Thymus (tissue), 11 donors: ENCODE measurements at regions not wholly inside any gene's neighbourhood (a gene's known extent, or its start where the extent isn't known, plus 50 kb on each side); places are given as distances from the start of the nearest gene placed in this dataset.

Experiments
- DNase-seq, 9 donors: peaks; one replicate each; pipeline ENCODE4 v3.0.0-alpha.2; 2013; ENCODE audit warnings: low spot score in 9 of 9, low read depth in 6 of 9, missing footprints in 1 of 9
- H3K27ac ChIP-seq, 2 donors: one replicate each; pipeline ENCODE4 v1.5.1; 2013; ENCODE audit warnings: control low read depth in 1 of 2, low read depth in 1 of 2, low read length in 1 of 2, mild to moderate bottlenecking in 1 of 2, moderate library complexity in 1 of 2
- H3K27me3 ChIP-seq, 2 donors: one replicate each; pipeline ENCODE4 v1.5.1; 2013; ENCODE audit warnings: low read length in 1 of 2; ENCODE audit not compliant: control insufficient read depth in 2 of 2, insufficient read depth in 1 of 2
- H3K36me3 ChIP-seq, 2 donors: one replicate each; pipeline ENCODE4 v1.5.1; 2013; ENCODE audit warnings: low read length in 1 of 2, mild to moderate bottlenecking in 1 of 2, moderate library complexity in 1 of 2; ENCODE audit not compliant: control insufficient read depth in 2 of 2, insufficient read depth in 2 of 2
- H3K4me1 ChIP-seq, 2 donors: one replicate each; pipeline ENCODE4 v1.5.1; 2013; ENCODE audit warnings: low read length in 2 of 2; ENCODE audit not compliant: control insufficient read depth in 2 of 2, insufficient read depth in 2 of 2
- H3K4me3 ChIP-seq, 2 donors: one replicate each; pipeline ENCODE4 v1.5.1; 2013; ENCODE audit warnings: low read length in 2 of 2, control low read depth in 1 of 2, mild to moderate bottlenecking in 1 of 2
- H3K9me3 ChIP-seq, 2 donors: one replicate each; pipeline ENCODE4 v1.5.1; 2013; ENCODE audit warnings: low read length in 1 of 2, mild to moderate bottlenecking in 1 of 2; ENCODE audit not compliant: control insufficient read depth in 2 of 2, insufficient read depth in 1 of 2
- WGBS: extraction: QIAGEN DNeasy Blood & Tissue Kit; methylation state at CpG from one replicate; pipeline ENCODE4 v1.1.7; 2013; 5-methylcytosine and 5-hydroxymethylcytosine counted together
- donor health status: healthy.

GRCh38 chr16:88282564-88283395 lies 100.0 kb upstream of the ZNF469 start:
- H3K4me1 ChIP-seq: no peaks in the 10 kb centered on the region
- H3K9me3 ChIP-seq: peaks cover 6 to 87% of the 10 kb centered on the region in 2 donors
- WGBS: 83% methylated on average over 21 of the region's 21 CpGs
- no peak for DNase-seq
- no peaks in the 10 kb centered on the region for H3K36me3 ChIP-seq
- no peak overlapping the region for H3K4me3 ChIP-seq
- H3K27me3 ChIP-seq: no peaks in the 10 kb centered on the region
- H3K27ac ChIP-seq: no peak overlapping the region

GRCh38 chr16:88283596-88283995 lies 99.2 kb upstream of the ZNF469 start:
- Histone ChIP-seq H3K27ac (no peak overlapping the region), H3K9me3 (peaks cover 6 to 84% of the 10 kb centered on the region in 2 donors), H3K27me3 (no peaks in the 10 kb centered on the region), H3K4me1 (no peaks in the 10 kb centered on the region), H3K36me3 (no peaks in the 10 kb centered on the region), H3K4me3 (no peak overlapping the region)
- WGBS: 90% methylated on average over 13 of the region's 13 CpGs
- no peak for DNase-seq

DNA sequence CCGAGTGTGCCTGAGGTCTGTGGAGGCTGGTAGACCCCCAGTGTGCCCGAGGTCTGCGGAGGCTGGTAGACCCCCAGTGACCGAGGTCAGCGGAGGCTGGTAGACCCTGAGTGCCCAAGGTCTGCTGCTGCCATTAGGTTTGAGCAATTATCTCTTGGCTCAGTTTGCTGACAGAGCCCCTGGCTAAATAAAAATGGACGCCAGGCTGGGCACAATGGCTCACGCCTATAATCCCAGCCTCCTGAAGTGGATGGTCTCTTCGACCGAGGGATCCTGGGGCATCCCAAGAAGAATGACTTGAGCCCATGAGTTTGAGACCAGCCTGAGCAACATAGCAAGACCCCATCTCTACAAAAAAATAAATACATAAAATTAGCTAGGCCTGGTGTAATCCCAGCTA lies 98.7 kb upstream of the ZNF469 start:
- Histone ChIP-seq H3K36me3 (no peaks in the 10 kb centered on the region), H3K9me3 (peaks cover 6 to 79% of the 10 kb centered on the region in 2 donors), H3K4me1 (no peaks in the 10 kb centered on the region), H3K27ac (no peak overlapping the region), H3K4me3 (no peak overlapping the region), H3K27me3 (no peaks in the 10 kb centered on the region)
- WGBS: 88% methylated on average over 9 of the region's 9 CpGs
- no peak for DNase-seq

DNA sequence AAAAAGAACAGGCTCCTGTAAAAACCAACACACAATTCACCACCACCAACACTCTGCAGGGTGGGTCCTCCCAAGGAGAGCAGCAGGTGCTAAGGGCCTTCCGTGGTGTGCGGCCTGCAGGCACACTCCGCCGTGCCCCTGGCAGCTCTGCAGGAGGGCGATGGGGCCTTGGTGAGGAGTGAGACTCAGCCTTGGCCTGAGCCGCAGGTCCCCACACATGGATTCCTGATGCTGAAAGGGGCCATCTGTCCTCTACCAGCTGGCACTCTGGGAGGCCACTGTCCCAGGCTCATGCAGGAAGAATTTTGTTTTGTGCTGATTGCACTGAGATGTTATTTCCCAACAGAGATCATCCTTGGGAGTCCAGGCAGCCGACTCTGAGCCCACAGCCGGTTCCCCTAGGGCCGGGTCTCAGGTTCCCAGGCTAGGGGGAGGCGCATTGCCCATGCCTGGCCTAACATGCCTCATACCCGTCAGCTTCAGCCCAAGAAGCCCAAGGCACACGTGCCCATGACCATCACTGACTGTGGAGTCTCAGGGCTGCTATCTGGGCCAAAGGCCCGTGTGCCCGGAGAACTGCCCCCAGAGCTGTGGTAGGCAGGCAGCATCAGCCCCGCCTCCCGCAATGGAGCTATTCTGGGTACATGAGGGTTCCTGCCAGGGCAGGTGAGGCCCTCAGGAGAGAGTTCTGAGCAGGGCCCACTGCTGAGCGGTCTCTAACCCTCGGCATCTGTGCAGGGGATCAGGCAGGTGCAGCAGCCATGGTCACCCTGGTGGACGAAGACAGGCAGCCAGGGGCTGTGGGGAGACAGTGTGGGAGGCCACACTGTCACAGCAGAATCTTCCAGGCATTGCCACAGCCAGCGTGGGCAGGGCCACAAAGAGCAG lies 97.9 kb upstream of the ZNF469 start:
- no peak for DNase-seq
- 97% methylated on average over 20 of the region's 20 CpGs for WGBS
- Histone ChIP-seq H3K27ac (no peak overlapping the region), H3K4me1 (no peaks in the 10 kb centered on the region), H3K27me3 (no peaks in the 10 kb centered on the region), H3K9me3 (peaks cover 6 to 73% of the 10 kb centered on the region in 2 donors), H3K36me3 (no peaks in the 10 kb centered on the region), H3K4me3 (no peak overlapping the region)

DNA sequence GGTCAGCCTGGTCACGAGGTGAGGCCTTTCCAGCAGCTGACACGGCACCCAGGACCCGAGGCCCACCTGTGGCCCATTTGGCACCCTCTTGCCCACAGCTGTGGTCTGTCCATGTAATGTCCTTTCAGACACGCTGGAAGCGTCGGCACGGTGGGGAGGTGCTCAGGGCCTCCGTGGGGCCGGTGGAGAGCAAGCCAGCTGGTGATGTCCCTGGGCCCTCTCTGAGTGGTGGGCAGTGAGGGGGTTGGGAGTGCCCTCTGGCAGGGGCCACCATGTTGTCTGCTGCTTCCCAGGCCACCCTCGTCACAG lies 97.3 kb upstream of the ZNF469 start:
- H3K27me3 ChIP-seq: no peaks in the 10 kb centered on the region
- no peak overlapping the region for H3K4me3 ChIP-seq
- WGBS: 87% methylated on average over 10 of the region's 10 CpGs

GRCh38 chr16:88286301-88286923 lies 96.3 kb upstream of the ZNF469 start:
- no peak overlapping the region for H3K27ac ChIP-seq
- peaks cover 5 to 72% of the 10 kb centered on the region in 2 donors for H3K9me3 ChIP-seq
- H3K4me3 ChIP-seq: no peak overlapping the region
- no peaks in the 10 kb centered on the region for H3K4me1 ChIP-seq
- DNase-seq: no peak
- WGBS: 91% methylated on average over 10 of the region's 10 CpGs
- no peaks in the 10 kb centered on the region for H3K27me3 ChIP-seq
- H3K36me3 ChIP-seq: no peaks in the 10 kb centered on the region

More for the DNA sequence above, 97.3 kb upstream of the ZNF469 start:
- Histone ChIP-seq H3K9me3 (peaks cover 6 to 69% of the 10 kb centered on the region in 2 donors), H3K36me3 (no peaks in the 10 kb centered on the region), H3K4me1 (no peaks in the 10 kb centered on the region), H3K27ac (no peak overlapping the region)
- DNase-seq: no peak

- DNase-seq: no peak
- no peaks in the 10 kb centered on the region for H3K4me1 ChIP-seq
- H3K36me3 ChIP-seq: no peaks in the 10 kb centered on the region
- H3K27me3 ChIP-seq: no peaks in the 10 kb centered on the region
- 94% methylated on average over 3 of the region's 3 CpGs for WGBS
- H3K4me3 ChIP-seq: no peak overlapping the region
- peaks cover 5 to 72% of the 10 kb centered on the region in 2 donors for H3K9me3 ChIP-seq
- H3K27ac ChIP-seq: no peak overlapping the region
Measured at GRCh38 chr16:88287219-88287618, 95.5 kb upstream of the ZNF469 start.

DNA sequence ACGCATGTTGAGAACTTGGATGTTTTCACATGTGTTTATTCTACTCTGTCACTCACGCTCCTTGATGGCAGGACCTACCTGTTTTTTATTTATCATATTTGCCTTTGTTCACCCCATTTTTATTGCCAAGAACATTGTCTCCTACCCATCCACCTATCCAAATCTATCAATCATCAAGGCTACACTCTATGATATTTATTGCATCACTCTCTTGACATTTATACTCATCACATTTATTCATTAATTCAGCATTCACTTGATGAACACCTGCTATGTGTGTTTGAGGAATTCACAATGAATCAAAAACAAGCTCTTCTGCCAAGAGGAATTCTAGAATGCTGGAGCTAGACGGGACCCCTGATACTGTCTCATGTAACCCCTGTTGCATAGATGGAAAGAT lies 94.5 kb upstream of the ZNF469 start:
- Histone ChIP-seq H3K36me3 (no peaks in the 10 kb centered on the region), H3K4me1 (no peaks in the 10 kb centered on the region), H3K4me3 (no peak overlapping the region), H3K9me3 (peaks cover 5 to 62% of the 10 kb centered on the region in 2 donors), H3K27ac (no peak overlapping the region), H3K27me3 (no peaks in the 10 kb centered on the region)
- 96% methylated on average over 3 of the region's 3 CpGs for WGBS
- no peak for DNase-seq

GRCh38 chr16:88289001-88289400 lies 93.8 kb upstream of the ZNF469 start:
- WGBS: 98% methylated on average over 3 of the region's 3 CpGs
- no peak for DNase-seq
- Histone ChIP-seq H3K36me3 (no peaks in the 10 kb centered on the region), H3K4me1 (no peaks in the 10 kb centered on the region), H3K9me3 (peaks cover 5 to 55% of the 10 kb centered on the region in 2 donors), H3K27ac (no peak overlapping the region), H3K27me3 (no peaks in the 10 kb centered on the region), H3K4me3 (no peak overlapping the region)
